Fibroblast of lung (primary cell): ENCODE measurements at regions not wholly inside any gene's neighbourhood (a gene's known extent, or its start where the extent isn't known, plus 50 kb on each side); places are given as distances from the start of the nearest gene placed in this dataset.

Experiments
- DNase-seq, 2 donors: peaks; one replicate each; pipeline versions ENCODE4 v3.0.0 to v3.0.0-alpha.2; 2010; ENCODE audit warnings: low read depth in 2 of 2
- H2AFZ ChIP-seq: 2 replicates; pipeline ENCODE4 v1.5.1; 2012; ENCODE audit warnings: low read length, control low read depth, inconsistent platforms
- H3K27ac ChIP-seq: 2 replicates; pipeline ENCODE4 v1.5.1; 2011; ENCODE audit warnings: low read length, control low read depth; ENCODE audit not compliant: insufficient read depth
- H3K27me3 ChIP-seq: 2 replicates; pipeline ENCODE4 v1.5.1; 2011; ENCODE audit warnings: mild to moderate bottlenecking, low read length; ENCODE audit not compliant: control insufficient read depth, insufficient read depth
- H3K36me3 ChIP-seq: 2 replicates; pipeline ENCODE4 v1.5.1; 2011; ENCODE audit warnings: low read length; ENCODE audit not compliant: control insufficient read depth, insufficient read depth
- H3K4me1 ChIP-seq: 2 replicates; pipeline ENCODE4 v1.5.1; 2011; ENCODE audit warnings: low read length; ENCODE audit not compliant: control insufficient read depth, insufficient read depth; ENCODE audit errors: extremely low read depth
- H3K4me2 ChIP-seq: 2 replicates; pipeline ENCODE4 v1.5.1; 2011; ENCODE audit warnings: low read length, control low read depth; ENCODE audit not compliant: insufficient read depth; ENCODE audit errors: extremely low read depth
- H3K4me3 ChIP-seq, 4 experiments: fragments of 200-600 bp in 1 of 4; sonication (generic) in 1 of 4; replicated peaks in 1 of 4; 2 replicates each; pipeline ENCODE4 v1.5.1; 2011 to 2016; ENCODE audit warnings: low read length in 4 of 4, low read depth in 3 of 4, mild to moderate bottlenecking in 3 of 4, control low read depth in 2 of 4, inconsistent platforms in 1 of 4, mixed read lengths in 1 of 4; ENCODE audit not compliant: insufficient read depth in 1 of 4; ENCODE audit errors: control extremely low read depth in 1 of 4
- H3K79me2 ChIP-seq: 2 replicates; pipeline ENCODE4 v1.5.1; 2012; ENCODE audit warnings: mild to moderate bottlenecking, low read length, inconsistent platforms; ENCODE audit not compliant: control insufficient read depth, insufficient read depth
- H3K9ac ChIP-seq: 2 replicates; pipeline ENCODE4 v1.5.1; 2011; ENCODE audit warnings: mild to moderate bottlenecking, low read length, control low read depth; ENCODE audit not compliant: insufficient read depth
- H3K9me3 ChIP-seq: 2 replicates; pipeline ENCODE4 v1.5.1; 2012; ENCODE audit warnings: low read depth, low read length; ENCODE audit not compliant: control insufficient read depth, insufficient read depth
- H4K20me1 ChIP-seq: 2 replicates; pipeline ENCODE4 v1.5.1; 2011; ENCODE audit warnings: low read length; ENCODE audit not compliant: control insufficient read depth, insufficient read depth; ENCODE audit errors: extremely low read depth
- EZH2 ChIP-seq: IDR thresholded peaks from 2 replicates; pipeline ENCODE4 v1.5.1; 2012; ENCODE audit warnings: low read length, control low read depth, mild to moderate bottlenecking; ENCODE audit errors: missing control alignments
- TF ChIP-seq, protein P1 (sequence below), 2 donors: IDR thresholded peaks in 1 of 2; conservative IDR thresholded peaks in 1 of 2; 1 replicate in 1 of 2; 2 replicates in 1 of 2; pipeline ENCODE4 v1.5.1; 2011 to 2012; ENCODE audit warnings: low read length in 2 of 2, control low read depth in 1 of 2, inconsistent platforms in 1 of 2, low read depth in 1 of 2, mild to moderate bottlenecking in 1 of 2

DNA sequence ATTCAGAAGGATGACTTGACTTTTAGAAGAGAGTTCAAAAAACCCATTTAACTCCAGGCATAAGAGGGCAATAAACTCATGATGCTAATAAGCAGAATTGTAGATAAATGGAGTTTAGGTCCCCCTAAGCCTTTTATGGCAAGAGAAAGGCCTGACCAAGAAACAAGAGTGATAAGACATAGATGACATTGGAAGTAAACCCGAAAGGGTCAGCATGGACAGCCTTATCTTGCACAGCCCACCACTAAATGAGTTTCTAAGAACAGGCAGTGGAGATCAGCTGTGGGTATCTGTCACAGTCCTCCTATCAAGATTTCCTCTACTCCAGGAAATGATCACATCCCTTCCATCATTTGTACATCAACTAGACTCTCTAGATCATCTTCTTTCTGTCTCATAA is 457.9 kb upstream of the ADAMTS9 start:
- Histone ChIP-seq H3K27me3 (no peaks in the 10 kb centered on the region), H3K27ac (no peak overlapping the region), H4K20me1 (no peaks in the 10 kb centered on the region), H3K79me2 (no peaks in the 10 kb centered on the region), H2AFZ (no peak overlapping the region), H3K4me3 (no peak overlapping the region), H3K36me3 (no peaks in the 10 kb centered on the region), H3K9me3 (no peaks in the 10 kb centered on the region), H3K4me1 (peaks cover 3% of the 10 kb centered on the region), H3K4me2 (no peak overlapping the region), H3K9ac (no peak overlapping the region)
- no peak for DNase-seq
- TF ChIP-seq, protein P1, sequence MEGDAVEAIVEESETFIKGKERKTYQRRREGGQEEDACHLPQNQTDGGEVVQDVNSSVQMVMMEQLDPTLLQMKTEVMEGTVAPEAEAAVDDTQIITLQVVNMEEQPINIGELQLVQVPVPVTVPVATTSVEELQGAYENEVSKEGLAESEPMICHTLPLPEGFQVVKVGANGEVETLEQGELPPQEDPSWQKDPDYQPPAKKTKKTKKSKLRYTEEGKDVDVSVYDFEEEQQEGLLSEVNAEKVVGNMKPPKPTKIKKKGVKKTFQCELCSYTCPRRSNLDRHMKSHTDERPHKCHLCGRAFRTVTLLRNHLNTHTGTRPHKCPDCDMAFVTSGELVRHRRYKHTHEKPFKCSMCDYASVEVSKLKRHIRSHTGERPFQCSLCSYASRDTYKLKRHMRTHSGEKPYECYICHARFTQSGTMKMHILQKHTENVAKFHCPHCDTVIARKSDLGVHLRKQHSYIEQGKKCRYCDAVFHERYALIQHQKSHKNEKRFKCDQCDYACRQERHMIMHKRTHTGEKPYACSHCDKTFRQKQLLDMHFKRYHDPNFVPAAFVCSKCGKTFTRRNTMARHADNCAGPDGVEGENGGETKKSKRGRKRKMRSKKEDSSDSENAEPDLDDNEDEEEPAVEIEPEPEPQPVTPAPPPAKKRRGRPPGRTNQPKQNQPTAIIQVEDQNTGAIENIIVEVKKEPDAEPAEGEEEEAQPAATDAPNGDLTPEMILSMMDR (conservative IDR thresholded peaks at IDR 0.05 in 1 of 2, IDR thresholded peaks at IDR 0.05 in 1 of 2; ENCODE audit: low read depth in 1 of 2, low read length in 2 of 2), result no peak
- TF ChIP-seq EZH2, result no peak

DNA sequence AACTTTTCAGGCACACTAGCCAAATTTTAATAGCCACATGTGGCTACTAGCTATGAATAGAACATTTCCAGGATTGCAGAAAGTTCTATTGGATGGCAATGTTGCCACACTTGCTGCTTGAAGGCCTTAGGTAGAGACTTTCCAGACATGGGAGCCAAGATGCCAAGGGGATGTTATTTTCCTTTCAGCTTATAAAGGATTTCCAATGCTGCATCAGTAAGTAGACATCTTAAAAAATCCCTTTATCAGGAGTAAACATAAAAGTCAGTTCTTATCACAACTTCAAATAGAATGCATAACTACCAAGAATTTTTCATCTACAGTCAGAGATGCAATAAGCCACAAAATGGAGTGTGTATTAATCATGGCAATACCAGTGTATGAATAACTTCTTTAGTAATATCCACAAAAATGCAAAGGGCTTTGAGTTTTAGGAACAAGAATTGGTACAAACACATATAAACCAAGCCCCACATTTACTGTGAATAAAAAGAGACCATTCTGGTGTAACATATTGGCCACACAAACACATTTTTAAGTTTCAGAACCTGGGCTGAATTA is 457.1 kb upstream of the ADAMTS9 start:
- no peaks in the 10 kb centered on the region for H3K27me3 ChIP-seq
- DNase-seq, result peak; percentile 37 to 85
- H3K4me2 ChIP-seq, result peak overlapping the region; percentile 8
- no peaks in the 10 kb centered on the region for H4K20me1 ChIP-seq
- no peak overlapping the region for H3K27ac ChIP-seq
- H3K79me2 ChIP-seq, result no peaks in the 10 kb centered on the region
- H3K9me3 ChIP-seq, result no peaks in the 10 kb centered on the region
- H3K4me3 ChIP-seq, result no peak overlapping the region
- no peak for TF ChIP-seq EZH2
- TF ChIP-seq, protein P1 (conservative IDR thresholded peaks at IDR 0.05 in 1 of 2, IDR thresholded peaks at IDR 0.05 in 1 of 2; ENCODE audit: low read depth in 1 of 2, low read length in 2 of 2), result no peak
- no peaks in the 10 kb centered on the region for H3K36me3 ChIP-seq
- H2AFZ ChIP-seq, result no peak overlapping the region
- peaks cover 3% of the 10 kb centered on the region for H3K4me1 ChIP-seq
- H3K9ac ChIP-seq, result no peak overlapping the region

DNA sequence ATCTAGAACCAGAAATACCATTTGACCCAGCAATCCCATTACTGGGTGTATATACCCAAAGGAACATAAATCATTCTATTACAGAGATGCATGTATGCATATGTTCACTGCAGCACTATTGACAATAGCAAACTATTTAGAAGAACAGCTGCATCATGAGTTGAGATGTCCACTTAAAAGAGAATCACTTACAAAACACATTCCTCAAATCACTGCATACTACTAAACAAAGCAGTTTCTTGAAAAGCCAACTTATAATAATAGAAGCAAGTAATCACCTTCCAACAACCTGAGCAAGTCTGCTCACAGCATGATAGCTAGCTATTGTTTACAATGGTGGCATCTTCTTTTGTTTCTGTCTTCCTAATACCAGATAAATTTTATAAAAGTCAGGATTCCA is 454.7 kb upstream of the ADAMTS9 start:
- H3K9ac ChIP-seq, result no peak overlapping the region
- H3K4me3 ChIP-seq, result no peak overlapping the region
- H3K4me2 ChIP-seq, result no peak overlapping the region
- no peaks in the 10 kb centered on the region for H3K36me3 ChIP-seq
- H3K27me3 ChIP-seq, result no peaks in the 10 kb centered on the region
- no peaks in the 10 kb centered on the region for H3K79me2 ChIP-seq
- TF ChIP-seq, protein P1 (conservative IDR thresholded peaks at IDR 0.05 in 1 of 2, IDR thresholded peaks at IDR 0.05 in 1 of 2; ENCODE audit: low read depth in 1 of 2, low read length in 2 of 2), result no peak
- no peak for TF ChIP-seq EZH2
- no peak overlapping the region for H3K27ac ChIP-seq
- peaks cover 3% of the 10 kb centered on the region for H3K4me1 ChIP-seq
- no peak for DNase-seq
- H2AFZ ChIP-seq, result no peak overlapping the region
- no peaks in the 10 kb centered on the region for H3K9me3 ChIP-seq
- no peaks in the 10 kb centered on the region for H4K20me1 ChIP-seq
